Esophagus muscularis mucosa (tissue), 4 donors: ENCODE measurements at regions not wholly inside any gene's neighbourhood (a gene's known extent, or its start where the extent isn't known, plus 50 kb on each side); places are given as distances from the start of the nearest gene placed in this dataset.

Source experiments
- CTCF ChIP-seq, 3 experiments: fragments of 200-600 bp in 2 of 3; fragments of 450-650 bp in 1 of 3; sonication (generic) in 2 of 3; IDR thresholded peaks; one replicate each; pipeline ENCODE4 v1.5.1; 2017 to 2019; ENCODE audit warnings: antibody characterized with exemption in 3 of 3, mild to moderate bottlenecking in 2 of 3, moderate library complexity in 1 of 3
- EP300 ChIP-seq: sonication (generic); formaldehyde crosslinking; IDR thresholded peaks from one replicate; pipeline ENCODE4 v1.6.1; 2017; ENCODE audit warnings: antibody characterized with exemption
- POLR2A ChIP-seq: fragments of 450-650 bp; IDR thresholded peaks from one replicate; pipeline ENCODE4 v1.6.1; 2017; ENCODE audit warnings: antibody characterized with exemption, moderate library complexity, mild to moderate bottlenecking, low read depth
- POLR2AphosphoS5 ChIP-seq, 2 donors: sonication (generic); formaldehyde crosslinking; IDR thresholded peaks; one replicate each; pipeline ENCODE4 v1.6.1; 2017; ENCODE audit warnings: antibody characterized with exemption in 2 of 2

GRCh38 chr15:99826157-99826780 lies 93.0 kb upstream of the LYSMD4 start:
- TF ChIP-seq CTCF (IDR thresholded peaks at IDR 0.05) (no peak), POLR2A (no peak), POLR2AphosphoS5 (IDR thresholded peaks at IDR 0.05) (no peak), EP300 (no peak)
